NCI-H2196 (cell line): ENCODE measurements at regions not wholly inside any gene's neighbourhood (a gene's known extent, or its start where the extent isn't known, plus 50 kb on each side); places are given as distances from the start of the nearest gene placed in this dataset.

Experiments
- DNase-seq: peaks from one replicate; lab custom pipeline; 2025; ENCODE audit not compliant: unreplicated experiment; lab: John Stamatoyannopoulos, UW

DNA sequence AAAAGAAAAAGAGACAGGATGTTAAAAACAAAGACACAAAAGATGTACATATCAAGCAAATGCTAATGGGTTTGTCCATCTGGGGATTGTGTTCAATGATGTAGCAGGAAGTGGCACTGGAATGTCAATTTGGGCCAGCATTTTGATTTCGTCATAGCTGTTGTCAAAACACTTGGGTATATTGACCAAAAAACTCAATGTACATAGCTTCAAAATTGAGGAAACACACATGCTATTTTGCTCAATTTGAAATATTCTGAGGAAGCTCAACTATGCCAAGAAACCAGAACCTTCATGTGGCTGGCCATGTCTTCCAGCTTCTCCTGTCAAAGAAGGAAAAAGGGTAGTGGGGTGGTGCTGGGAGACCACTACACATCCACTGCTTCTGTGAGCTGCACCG, 212.7 kb upstream of the GHITM start:
- no peak for DNase-seq

GRCh38 chr10:83927166-83927565, 212.1 kb upstream of the GHITM start:
- DNase-seq, result no peak

- DNase-seq, result no peak
These were observed 209.9 kb upstream of the GHITM start for GRCh38 chr10:83929399-83929798.

DNA sequence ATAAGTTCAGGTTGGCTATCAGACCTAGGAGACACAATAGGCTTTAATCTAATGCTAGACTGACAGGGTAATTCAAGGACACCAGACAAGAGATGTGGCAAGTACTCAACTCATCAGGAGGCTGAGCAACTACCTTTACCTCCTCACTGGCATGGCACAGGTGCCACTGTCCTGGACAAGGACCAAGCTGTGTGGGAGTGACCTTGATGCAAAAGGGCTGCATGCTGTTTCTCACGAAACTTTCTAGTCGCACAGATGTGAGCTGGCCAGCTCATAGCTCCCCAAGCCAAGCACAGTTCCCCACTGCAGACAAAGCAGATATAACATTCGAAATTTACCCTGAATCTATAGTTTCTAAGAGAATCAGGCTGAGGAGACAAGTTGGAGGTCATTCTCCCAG, 207.6 kb upstream of the GHITM start:
- DNase-seq, result no peak

DNA sequence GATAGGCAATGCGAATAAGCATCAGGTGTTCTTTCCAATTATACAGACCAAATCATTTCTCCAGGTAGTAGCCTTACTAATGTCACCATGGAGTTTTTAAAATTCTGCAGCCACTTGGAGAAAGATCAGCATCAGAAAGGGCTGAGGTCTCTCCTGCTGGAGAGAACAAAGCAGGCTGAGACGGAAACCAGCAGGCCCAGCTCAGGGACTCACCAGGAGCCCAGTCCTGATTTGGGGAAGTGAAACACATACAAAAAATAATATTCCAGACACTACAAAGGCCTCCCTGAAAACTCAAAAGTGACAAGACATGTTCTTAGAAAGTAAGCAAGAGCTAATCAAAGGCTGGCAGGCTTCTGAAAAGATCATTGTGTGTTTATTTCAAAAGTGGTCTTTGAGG, 207.1 kb upstream of the GHITM start:
- DNase-seq, result no peak

GRCh38 chr10:83934062-83934461, 205.2 kb upstream of the GHITM start:
- DNase-seq, result no peak

DNA sequence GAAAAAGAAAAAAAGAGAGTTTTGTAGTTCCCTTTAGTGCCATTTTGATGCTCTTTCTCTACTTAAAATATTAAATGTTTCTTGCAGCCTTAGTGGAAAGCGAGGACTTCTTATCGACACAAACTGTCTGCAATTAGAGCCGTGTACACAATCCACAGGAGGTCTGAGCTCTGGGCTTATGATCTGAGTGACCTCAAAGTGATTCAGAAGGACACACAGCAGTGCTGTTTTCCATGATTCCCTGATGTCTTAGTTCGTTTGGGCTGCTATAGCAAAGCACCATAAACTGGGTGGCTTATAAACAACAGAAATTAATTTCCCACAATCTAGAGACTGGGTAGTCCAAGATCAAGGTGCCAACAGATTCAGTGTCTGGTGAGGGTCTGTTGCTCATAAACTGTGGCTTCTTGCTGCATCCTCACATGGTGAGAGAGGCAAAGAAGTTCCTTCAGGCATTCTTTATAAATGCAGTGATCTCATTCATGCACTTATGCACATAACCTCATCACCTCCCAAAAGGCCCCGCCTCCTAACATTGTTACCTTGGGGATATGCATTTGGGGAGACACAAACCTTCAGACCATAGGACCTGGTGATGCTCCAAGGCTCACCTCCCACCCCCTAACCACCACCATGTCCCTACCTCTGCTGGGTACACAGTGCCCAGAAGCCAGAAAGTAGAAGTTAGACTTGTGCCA, 204.5 kb upstream of the GHITM start:
- DNase-seq, result no peak

- no peak for DNase-seq
These were observed 204.0 kb upstream of the GHITM start for GRCh38 chr10:83935339-83935736.

DNA sequence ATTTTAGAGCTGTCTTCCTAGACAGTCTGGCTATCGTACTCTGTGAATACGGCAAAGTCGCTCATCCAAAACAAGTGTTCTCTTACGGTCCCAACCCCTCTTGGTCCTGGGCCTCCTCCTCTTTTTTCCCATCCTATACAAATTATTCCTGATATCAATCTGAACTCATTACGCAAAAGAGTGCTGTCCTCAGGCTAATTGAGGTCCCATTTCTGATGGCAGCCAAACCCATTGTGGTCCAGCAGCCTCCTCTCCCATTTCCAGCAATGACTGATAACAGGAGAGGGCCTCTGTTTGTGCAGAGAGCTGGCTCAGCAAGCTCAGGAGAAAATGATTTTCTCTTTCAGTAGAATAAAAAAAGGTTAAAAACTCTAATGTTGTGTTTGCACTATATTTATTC, 203.4 kb upstream of the GHITM start:
- DNase-seq, result no peak

- DNase-seq, result no peak
These were observed 202.1 kb upstream of the GHITM start for GRCh38 chr10:83937161-83937560.

GRCh38 chr10:83937826-83938225, 201.5 kb upstream of the GHITM start:
- no peak for DNase-seq

- no peak for DNase-seq
These were observed 198.1 kb upstream of the GHITM start for GRCh38 chr10:83941189-83941588.

DNA sequence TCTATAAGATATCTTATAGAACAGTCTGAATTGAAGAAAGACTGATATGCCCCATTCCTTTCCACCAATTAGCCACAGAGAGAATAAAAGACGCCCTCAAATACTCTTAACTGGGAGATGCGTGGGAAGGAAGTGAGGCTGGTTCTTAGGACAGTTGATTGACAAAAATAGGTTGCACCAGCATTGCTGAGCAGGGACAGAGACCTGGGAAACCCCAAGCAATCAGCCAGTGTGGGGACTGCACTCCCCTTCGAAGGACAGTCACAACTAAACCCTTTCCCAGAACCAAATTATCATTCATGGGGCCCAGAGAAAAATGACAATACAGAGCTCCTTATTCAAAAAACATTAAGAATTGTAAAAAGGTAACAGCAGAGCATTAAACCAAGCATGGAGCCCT, 196.9 kb upstream of the GHITM start:
- no peak for DNase-seq

- DNase-seq, result no peak
These were observed 196.3 kb upstream of the GHITM start for GRCh38 chr10:83943049-83943448.

- DNase-seq, result no peak
These were observed 195.4 kb upstream of the GHITM start for GRCh38 chr10:83943920-83944319.

DNA sequence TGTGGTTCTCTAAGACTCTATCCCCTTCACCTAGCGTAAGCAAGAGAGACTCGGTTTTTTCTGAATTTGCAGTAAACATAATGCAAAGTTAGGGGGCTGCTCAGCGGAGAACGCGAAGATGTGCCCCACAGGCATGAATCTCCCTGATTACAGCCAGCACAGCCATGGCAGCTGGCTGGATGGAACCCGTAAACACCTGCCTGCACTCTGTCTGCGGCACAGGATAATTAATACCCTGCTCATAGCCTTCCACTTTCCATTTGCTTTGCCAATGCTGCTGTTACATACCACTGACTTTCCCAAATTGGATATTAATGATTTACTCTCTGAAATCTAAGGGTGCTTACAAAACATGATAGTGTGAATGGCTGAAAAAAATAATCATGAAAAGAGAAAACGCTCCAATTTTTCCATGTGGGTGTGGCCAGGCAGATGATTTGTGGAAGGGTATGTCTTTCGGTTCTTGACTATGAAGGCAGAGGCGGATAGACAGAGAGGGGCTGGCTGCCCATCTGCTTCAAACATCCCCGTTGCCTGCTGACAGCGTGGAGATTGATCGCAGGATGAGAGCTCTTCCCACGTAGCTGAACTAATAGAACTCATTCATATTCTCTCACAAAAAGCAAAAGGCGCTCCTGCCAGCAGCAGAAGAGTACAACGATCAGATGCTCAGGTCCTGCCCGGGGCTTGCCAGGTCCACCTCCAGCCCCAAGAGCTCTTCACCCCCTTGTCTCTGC, 193.2 kb upstream of the GHITM start:
- DNase-seq, result no peak

- no peak for DNase-seq
These were observed 187.0 kb upstream of the GHITM start for GRCh38 chr10:83952314-83952713.

DNA sequence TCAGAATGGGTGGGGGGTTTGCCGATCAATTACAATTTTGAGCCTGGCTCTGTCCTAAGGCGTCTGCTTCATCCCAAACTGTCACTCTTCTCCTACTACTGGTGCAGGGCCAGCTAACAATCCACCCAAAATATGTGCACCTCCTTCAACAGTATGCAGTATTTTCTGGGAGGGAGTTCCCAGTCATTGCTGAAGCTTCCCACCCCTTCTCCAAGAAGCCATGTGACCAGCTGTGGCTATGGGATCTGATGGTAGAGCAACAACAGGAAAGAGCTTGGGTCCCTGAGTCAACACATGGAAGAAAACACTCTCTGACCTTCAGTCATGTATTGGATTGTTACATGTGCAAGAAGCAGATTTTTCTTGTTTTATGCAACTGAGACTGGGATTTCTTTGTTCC, 185.7 kb upstream of the GHITM start:
- DNase-seq, result no peak

DNA sequence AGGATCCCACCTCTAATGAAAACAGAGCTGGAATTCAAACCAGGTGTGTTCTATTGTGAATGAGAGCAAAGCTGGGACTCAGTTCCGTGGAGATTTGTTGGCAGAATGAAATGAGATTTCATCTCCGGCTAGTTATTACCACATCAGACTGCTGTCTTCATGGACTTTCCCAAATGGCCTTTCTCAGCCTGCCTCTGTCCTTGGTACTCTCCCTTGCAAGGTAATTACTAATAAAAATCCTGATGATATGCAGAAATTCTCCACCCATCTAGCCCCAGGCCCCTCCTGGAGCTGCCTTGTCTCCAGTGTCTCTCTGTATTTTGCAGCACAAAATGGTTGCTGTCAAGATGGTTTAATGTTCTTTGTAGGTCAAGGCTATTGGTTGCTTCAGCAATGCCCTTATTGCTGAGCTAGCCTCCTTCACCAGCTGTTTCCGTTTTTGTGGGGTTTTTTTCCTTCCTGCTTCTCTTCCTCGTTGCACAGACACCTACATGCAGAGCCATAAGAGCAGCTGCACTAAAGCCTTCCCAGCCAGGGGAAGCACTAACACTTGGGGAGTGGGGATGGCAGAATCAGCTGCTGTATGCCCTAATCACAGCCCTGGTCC, 185.0 kb upstream of the GHITM start:
- DNase-seq, result no peak

DNA sequence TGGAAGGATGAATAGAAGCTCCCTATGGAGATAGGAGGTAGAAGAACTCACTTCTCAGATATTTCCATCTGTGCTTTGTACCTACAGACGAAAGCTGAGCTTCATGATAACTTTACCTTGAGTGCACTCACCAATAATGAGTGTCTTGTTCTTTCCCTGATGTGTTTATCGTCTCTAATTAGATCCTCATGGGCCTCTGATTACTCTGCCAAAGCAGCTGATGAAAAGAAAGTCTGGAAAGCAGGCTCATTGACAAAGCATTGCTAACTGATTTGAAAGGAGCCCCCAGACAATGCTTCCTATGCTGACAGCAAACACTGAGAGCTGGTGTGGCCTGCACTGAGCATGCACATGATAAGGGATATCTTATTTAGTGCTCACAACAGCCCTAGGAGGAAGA, 183.9 kb upstream of the GHITM start:
- DNase-seq, result no peak

DNA sequence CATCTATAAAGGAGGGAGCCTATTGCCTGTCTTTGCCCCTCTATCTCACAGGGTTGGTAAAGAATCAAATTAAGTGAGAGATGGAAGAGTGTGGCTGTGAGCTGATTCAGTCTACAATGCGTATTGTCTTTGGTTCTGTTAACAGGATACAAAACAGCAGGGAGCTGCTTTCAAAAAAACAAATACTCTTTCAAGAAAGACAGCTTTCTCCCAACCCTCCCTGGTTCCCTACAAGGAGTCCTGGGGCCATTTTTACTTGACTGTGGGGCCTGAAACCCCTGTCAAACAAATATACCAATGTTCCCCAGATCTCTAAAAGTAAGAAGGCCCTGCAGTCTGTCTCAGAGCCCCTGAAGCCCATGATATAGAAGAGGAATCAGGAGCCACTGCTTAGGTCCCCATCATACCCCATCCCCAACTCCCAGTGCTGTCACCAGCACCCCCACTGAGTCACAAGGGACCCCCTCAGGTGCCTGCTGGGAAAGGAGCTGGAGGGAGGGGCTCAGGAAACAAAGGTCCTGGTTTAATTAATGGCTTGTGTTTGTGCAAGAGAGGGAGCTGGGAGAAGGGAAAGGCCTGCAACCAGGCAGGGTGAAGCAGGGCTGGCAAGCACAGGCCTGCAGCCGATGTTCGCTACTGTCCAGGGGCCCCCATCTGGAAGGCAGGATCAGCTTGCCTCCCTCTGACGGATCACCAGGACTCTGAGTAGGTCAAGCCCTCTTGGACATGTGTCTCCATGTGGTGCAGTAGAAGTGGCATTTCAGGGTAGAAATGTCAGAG, 182.0 kb upstream of the GHITM start:
- DNase-seq, result no peak

GRCh38 chr10:83959328-83959727, 180.0 kb upstream of the GHITM start:
- no peak for DNase-seq
